ENCODE measurements at regions not wholly inside any gene's neighbourhood (a gene's known extent, or its start where the extent isn't known, plus 50 kb on each side); places are given as distances from the start of the nearest gene placed in this dataset.

DNA sequence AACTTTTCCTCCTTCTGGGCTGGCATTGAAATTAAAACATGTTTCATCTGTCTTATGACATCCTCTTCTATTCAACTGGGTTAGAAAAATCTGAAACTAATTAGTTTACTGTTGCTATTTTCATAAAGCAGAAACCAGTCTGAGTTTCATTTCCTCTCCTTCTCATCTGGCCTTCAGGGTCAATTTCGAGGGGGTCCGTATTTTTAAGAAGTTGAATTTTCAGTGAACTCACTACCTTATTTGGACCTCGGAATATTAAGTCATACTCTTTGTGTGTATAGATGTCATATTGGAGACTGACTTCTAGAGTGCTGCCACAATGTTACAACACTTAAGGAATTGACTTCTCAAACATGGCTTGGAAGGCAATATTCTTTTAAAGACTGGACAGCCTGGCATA, 485.9 kb downstream of the SQOR start:
- no peak for DNase-seq

DNA sequence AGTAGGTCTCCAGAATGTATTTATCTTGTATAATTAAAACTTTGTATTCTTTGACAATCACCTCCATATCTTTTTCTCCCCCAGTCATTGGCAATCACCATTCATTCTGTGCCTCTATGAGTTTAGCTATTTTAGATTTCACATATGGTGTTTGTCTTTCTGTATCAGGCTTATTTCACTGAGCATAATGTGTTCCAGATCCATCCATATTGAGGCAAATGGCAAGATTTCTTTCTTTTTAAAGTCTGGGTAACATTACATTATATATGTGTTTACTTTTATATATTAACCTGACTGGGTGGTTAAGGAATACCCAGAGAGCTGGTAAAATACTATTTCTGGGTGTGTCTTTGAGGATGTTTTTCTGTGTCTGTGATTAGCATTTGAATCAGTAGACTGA, 486.6 kb downstream of the SQOR start:
- no peak for DNase-seq

DNA sequence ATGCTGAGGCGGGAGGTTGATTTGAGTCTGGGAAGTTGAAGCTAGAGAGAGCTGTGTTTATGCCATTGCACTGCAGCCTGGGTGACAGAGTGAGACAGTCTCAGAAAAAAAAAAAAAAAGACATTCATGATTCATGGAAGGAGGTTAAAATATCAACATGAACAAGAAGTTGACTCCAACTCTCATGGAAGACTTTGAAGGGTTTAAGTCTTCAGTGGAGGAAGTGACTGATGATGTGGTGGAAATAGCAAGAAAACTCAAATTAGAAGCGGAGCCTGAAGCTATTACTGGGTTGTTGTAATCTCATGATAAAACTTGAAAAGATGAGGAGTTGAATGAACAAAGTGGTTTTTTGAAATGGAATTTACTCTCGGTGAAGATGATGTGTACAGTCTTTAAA, 491.8 kb downstream of the SQOR start:
- no peak for DNase-seq

DNA sequence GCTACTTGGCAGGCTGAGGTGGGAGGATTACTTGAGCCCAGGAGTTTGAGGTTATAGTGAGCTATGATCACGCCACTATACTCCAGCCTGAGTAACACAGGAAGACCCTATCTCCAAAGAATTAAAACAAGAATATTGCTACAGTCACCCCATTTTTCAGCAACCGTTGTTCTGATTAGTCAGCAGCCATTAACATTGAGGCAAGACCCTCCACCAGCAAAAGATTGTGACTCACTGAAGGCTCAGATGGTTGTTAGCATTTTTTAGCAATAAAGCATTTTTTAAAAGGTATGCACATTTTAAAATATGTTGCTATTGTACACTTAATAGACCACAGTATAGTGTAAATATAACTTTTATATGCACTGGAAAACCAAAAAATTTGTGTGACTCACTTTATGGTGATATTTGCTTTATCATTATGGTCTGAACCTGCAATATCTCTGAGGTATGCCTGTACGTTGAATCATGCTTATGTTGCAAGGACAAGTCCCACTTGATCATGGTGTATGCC, 492.6 kb downstream of the SQOR start:
- DNase-seq: no peak

DNA sequence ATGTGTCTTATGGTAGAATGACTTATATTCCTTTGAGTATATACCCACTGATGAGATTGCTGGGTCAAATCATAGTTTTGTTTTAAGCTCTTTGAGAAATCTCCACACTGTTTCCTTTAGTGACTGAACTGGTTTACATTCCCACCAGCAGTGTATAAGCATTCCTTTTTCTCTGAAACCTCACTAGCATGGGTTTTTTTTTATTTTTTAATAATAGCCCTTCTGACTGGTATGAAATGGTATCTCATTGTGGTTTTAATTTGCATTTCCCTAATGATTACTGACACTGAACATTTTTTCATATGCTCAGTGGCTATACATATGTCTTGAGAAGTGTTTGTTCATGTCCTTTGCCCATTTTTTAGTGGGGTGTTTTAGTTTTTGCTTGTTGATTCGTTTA, 494.3 kb downstream of the SQOR start:
- DNase-seq: no peak

DNA sequence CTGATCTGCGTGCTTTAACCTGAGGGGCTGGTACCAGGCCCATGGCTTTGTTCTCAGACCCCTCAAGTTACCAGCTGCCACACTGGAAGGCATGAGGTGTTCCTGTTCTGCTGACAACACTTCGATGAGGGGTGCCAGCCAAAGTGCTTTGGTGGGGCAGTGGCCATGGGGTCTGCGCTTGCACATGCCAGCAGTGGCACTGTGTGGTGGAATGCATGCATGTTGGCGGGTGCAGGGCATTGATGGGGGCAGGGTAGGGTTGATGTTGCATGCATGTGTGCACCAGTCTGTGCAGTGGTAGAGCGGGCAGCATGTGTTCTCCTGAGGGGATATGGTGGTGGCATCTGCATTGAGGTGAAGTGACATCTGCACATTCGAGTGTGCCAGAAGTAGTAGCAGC, 497.0 kb downstream of the SQOR start:
- DNase-seq: no peak

DNA sequence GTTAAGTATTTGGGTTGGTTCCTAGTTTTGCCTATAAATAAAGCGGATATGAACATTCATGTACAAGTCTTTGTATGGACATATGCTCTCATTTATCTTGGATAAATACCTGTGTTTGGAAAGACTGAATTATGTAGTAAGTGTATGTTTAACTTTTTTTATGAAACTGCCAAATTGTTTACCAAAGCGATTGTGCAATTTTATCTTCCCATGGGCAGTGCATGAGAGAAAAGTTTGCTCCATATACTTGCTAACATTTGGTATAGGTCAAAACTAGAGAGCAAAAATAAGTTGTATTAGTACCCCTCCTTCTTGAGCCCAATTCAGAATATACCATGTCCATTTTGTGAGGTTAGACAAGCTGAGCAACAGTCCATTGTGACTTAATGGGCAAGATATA, 502.6 kb downstream of the SQOR start:
- DNase-seq: no peak

DNA sequence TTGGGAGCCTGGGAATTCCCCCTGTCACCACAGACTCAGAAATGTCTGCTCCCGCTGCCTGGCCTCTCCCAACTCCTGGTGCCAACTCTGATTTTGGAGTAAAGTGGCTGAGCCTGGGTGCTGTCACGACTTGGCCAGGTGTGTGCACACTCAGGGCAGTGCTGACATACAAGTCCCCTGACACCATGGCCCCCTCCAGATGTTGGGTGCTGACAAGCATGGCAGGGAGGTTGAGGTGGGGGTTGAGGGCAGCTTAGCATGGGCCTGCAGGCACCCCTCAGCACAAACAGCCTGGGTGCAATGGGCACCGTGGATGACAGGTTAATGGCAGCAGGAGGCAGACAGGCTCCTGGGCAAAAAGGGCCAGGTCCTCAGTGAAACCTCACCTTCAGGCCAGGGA, 511.2 kb downstream of the SQOR start:
- DNase-seq: no peak

DNA sequence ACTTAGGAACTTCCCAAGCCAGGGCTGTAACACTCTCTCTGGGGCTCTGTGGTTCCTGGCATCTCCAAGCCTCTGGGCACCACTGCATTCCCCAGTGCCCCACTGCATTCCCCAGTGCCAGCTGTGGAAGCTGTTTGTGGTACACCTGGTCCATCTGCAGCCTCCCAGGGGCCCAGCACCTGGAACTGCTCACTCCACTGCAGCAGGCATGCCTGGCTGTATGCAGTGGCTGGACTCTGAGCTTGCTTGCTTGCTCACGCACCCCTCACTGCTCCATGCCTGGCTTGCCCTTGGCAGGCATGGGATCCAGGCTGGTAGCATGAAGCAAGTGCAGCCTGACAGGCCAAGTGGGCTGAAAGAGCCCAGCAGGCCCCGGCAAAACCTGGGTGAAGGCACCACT, 512.1 kb downstream of the SQOR start:
- DNase-seq: no peak

DNA sequence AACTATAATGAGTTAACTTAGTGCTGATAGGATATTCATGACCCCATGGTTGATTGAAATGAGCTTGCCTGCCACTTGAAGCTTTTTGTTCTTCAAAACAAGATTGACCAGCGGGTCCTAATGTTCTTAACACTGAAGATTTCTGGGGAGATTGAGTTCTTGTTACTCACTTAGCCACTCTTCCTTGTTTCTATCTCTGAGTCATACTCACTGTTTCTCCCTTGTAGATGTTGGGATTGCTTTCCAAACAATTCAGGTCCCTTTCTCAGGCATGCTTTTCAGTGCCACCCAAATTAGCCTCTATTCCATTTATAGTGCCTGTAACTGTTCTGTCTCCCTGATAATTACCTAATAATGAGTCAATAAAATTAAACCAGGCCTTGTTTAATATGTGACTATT, 517.0 kb downstream of the SQOR start:
- DNase-seq: no peak

DNA sequence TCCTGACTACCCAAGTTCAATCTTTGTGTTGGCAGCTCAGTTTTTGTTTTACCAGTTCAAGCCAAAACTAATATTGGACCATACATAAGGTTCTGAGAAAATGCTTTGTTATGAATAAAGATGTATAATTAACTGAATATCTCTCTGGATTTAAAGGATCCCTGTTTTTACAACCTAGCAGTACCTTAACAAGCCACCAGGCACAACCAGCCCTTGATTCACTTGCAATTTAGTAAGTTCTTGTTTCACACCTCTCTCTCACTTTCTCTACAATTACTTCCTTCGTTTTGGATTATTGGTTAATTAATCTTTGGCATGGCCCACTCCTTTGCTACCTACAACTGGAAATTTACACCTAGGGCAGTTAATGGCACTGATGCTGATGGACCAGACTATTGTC, 531.9 kb downstream of the SQOR start:
- no peak for DNase-seq

DNA sequence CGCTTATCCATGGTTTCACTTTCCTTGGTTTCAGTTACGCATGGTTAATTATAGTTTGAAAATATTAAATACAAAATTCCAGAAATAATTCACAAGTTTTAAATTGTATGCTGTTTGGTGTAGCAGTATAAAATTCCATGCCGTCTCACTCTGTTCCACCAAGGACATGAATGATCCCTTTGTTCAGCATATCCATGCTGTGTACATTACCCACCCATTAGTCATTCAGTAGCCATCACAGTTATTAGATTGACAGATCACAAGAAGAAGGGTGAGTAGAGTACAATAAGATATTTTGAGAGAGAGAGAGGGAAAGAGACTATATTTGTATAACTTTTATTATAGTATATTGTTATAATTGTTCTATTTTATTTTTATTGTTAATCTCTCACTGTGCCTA, 535.5 kb downstream of the SQOR start:
- DNase-seq: no peak

DNA sequence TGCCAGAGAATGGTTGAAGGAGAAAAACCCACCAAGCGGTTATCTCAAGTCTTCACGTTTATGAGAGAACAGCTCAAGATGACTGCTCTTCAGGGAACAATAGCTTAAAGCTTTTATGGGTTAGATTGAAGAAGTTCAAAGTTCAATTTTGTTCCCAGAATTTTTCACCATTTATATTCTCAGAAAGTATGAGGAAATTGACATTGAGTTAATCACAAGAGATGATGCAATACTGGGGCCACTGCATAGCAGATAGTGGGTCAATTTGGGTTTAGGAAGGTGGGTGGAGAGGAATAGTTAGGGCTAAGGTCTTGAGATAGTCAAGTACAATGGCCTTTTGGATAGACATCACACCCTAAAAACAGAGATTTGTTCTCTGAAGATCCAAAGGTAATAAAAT, 539.3 kb downstream of the SQOR start:
- no peak for DNase-seq

DNA sequence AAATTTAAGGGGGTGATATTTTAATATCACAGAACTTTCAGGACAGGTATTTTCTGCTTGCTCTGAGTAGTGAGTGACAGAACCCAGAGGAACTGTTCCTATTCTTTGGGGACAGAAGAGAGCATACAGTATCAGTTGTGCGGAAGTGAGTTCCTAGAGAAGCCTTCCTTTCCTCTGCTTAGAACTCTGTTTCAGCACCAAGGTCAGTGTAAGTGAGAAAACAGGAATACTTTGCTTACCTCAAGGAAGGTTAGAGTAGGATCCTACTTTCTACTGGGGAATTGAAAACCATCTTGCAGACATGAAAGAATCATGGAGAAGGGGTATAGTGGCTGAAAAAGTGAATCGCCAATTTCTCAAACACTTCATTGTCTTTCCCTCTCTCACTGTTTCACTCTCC, 542.4 kb downstream of the SQOR start:
- DNase-seq: no peak

DNA sequence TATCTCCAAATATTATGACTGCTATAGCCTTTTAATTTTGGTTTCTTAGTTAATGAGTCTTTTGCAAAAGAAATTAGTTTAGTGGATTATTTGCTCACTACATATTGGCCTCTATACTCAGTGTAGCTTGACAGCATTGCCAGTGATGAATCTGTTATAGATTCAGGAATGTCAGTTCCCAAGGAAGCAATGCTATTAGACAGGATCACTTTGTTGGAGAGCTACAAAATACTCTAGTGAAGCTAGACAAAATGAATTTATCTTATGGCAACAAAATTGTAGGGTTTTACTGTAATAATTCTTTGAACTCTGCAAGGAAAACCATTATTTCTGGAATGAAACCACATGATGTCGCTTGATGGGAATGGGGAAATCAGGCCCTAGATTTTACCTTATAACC, 543.3 kb downstream of the SQOR start:
- no peak for DNase-seq

DNA sequence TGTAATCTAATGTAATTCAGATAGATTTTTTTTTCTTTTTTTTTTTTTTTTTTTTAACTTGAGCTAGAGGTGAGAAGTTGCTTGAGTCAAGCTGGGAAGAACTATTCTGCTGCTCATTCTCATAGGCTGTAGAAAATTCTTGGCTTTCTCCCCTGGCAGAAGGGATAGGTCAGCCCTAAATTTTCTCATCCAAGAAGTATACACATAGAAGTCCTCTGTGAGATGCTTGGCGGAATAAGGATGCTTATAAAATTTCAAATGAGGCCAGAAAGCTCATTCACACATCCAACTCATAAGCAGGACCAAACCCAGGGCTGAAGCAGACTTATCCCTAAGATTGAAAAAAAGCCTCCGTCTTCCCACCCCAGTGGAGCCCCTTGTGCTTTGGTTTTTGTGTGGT, 572.5 kb downstream of the SQOR start:
- DNase-seq: no peak

DNA sequence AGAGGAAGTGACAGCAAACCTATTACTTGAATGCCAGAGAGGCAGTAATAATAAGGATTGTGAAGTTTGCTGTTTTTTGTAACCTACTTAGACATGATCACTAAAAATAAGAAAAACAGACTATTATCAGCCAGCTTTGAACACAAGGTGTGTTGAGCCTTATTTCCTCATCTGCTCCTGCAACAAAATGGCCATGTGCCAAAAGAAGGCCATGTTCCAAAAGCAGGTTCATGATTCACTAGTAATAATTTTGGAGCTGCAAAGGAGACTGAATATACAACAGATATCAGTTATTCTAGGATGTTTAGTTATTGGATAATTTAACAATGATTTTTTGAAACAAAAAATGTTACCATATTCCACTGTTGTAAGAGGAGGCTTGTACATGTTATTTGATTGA, 578.7 kb downstream of the SQOR start:
- no peak for DNase-seq

DNA sequence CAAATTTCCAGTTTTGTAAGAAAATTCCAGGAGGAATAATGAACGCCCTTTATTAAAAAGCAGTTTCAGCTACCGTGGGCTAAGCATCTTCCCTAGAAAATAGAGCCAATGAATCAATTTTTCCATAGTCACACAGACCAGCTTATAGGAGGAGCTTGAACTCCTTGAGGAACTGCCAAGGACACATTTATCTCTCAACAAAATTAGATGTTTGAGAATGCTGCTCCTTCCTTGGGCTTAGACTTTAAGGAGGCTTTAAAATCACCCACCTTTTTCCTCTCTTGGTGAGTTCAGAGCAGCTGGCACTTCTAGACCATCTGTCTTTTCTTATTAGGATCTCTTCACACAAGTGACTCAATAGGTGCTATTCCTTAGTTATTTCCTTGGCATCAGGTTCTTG, 588.0 kb downstream of the SQOR start:
- no peak for DNase-seq

DNA sequence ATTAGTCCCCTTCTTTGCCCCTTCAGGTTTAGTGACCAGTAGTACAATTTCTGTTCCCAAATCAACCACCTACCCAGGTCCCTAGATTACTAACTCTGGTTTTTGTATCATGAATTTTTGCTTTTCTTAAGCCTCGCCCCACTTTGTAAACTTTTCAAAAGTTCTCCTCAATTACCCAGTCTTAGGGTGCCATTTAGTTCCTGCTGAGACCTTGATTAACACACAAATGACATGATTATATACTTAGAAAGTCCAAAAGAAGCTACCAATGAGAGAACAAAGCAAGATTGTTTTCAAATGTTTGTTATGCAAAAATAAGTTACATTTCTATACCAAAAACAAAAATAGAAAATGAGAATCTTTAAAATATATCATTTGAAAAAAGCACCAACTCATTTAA, 594.4 kb downstream of the SQOR start:
- no peak for DNase-seq

DNA sequence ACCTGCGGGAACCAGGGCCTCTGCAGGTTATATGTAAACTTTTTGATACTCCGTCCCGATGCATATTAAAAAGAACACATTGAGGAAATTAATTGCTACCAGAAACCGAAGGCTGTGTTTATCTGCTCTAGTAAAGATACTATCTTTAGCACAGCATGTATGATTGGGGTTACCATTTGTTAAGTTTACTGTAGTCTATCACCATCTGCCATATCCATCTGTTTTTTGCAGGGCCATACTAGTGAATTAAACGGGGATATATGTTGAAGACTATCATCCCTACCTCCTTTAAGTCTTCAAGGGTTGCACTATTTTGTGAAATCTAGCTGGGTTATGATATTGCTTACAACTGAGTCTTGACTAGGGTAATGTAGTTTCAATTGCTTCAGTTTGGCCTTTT, 597.0 kb downstream of the SQOR start:
- no peak for DNase-seq

DNA sequence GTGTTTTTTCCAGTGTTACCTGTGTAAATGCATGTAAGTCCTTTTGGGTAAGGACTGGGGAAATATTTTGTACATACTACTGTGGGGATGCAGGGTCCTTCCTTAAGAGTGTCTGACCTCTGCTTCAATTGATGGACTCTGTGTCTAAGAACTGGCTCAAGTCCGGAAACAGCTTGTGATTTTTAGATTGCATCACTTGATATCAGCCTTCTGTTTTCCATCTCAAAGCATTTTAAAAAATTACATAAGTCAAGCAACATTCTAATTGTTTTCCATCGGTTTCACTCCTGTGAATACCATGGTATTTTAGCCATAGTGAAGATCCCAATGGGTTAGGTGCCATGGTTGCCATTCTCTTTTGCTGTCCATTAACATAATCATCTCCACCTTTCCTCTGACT, 597.6 kb downstream of the SQOR start:
- no peak for DNase-seq

DNA sequence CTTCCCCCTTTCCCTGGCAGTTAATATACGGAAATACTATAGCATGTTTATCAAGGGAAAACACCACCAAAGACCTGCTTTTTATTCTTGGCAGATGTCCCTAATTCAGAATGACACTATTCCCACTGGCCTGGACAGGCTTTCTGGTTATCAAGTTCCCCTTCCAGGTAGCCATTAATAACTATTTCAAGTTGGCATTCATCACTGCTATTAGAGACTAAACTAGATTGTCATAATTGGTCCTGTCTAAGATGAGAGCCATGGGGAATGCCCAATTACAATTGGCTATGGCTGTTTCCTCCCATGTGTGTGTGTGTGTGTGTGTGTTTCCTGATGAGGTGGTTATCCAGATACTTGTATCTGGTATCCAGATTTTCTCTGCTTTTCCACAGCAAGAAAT, 608.1 kb downstream of the SQOR start:
- no peak for DNase-seq

DNA sequence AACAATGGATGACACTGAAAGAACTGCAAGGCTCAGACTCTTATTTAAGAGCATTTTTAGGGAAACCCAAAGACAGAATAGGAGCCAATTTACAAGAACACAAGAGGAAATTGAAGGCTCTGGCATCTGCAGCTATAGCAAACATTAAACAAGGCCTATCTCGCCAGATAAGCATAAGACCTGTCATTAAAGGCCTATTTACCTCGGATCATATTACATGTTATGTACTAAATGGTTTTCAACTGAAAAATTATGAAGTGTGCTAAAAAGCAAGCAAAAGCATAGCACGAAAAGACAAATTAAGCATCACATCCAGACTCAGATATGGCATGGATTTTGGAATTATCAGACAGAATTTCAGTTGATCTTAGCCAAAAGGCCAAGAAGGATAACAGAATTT, 617.1 kb downstream of the SQOR start:
- DNase-seq: no peak

DNA sequence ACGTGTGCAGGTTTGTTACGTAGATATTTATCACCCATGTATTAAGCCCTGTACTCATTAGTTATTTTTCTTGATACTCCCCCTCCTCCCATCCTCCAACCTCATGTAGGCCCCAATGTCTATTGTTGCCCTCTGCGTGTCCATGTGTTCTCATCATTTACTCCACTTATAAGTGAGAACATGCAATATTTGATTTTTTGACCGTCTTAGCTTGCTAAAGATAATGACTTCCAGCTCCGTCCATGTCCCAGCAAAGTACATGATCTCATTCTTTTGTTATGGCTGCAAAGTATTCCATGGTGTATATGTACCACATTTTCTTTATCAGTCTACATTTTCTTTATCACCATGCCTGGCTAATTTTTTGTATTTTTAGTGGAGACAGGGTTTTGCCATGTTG, 623.2 kb downstream of the SQOR start:
- DNase-seq: no peak

DNA sequence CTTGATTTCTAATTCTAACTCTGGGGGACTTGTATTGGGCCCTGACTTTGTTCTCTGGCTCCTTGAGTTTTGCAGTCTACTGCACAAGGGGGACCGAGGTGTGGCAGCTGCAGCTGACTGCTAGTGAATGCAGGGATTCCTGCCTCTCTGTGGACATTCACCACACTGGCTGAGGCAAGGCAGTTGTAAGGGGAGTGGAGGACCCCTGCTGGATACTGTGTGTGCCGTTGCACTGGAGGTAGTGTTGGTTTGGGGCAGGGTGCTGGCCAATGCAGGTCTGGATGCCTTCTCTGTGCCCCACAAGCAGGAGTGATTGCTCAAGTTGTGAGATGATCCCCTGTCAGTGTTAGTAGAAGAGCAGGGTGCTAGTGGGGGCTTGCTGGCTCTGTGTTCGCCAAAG, 626.1 kb downstream of the SQOR start:
- no peak for DNase-seq

DNA sequence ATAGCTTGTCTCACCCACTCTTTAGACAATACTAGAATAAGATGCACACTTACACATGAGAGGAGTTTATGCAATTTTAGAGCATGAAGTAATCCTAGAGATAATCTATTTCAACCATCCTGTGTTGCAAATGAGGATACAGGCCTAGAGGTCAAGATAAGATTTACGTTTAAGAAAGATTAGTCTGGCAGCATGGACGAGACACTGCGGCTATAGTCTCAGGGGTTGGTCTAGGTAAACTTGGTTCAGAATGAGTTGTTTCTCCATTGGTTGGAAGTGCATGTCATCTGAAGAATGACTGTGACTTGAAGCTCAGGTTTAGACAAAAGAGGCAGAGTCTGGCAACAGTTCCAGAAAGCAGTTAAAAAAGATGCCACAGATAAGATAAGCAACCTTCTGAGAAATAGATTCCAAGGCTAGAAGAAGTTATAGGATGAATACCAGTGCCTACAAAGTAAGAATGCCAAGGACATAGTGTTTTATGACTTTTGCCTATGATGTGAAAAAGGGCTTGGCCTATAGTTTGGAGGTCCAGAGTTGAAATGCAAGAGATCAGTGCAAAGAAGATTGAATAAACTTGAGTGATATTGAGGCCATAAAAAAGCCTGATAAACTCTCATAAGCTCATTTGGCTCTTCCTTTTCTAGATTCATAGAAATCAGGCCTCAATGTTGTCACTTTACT, 631.0 kb downstream of the SQOR start:
- no peak for DNase-seq

Data from right forelimb (tissue), 1 donor.